ENCODE measurements at regions not wholly inside any gene's neighbourhood (a gene's known extent, or its start where the extent isn't known, plus 50 kb on each side); places are given as distances from the start of the nearest gene placed in this dataset.
"Not testable (repeated sequence)": the region's sequence is repeated elsewhere in the genome, so short reads cannot be mapped to it uniquely, and the experiment has no call there.

- DNase-seq = no peak
Measured at GRCh38 chr11:71331631-71332030, 79.3 kb upstream of the SHANK2 start.

DNA sequence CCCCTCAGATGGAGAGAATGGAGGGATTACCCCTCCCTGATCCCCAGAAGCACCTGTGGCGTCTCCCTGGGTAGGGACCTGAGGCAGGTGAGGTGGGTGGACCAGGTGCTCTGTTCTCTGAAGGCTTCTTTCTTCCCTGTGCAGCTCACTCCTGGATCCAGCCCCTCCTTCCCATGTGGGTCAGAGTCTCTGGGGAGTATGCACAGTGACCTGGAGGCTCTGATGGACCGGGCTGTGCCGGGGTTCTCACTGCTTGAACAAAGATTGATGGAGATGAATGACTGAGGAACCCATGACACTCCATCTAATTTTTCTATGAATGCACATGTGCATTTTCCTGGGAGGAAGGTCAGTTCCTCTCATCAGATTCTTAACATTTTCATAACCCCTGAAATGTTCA lies 78.6 kb upstream of the SHANK2 start:
- DNase-seq = no peak

DNA sequence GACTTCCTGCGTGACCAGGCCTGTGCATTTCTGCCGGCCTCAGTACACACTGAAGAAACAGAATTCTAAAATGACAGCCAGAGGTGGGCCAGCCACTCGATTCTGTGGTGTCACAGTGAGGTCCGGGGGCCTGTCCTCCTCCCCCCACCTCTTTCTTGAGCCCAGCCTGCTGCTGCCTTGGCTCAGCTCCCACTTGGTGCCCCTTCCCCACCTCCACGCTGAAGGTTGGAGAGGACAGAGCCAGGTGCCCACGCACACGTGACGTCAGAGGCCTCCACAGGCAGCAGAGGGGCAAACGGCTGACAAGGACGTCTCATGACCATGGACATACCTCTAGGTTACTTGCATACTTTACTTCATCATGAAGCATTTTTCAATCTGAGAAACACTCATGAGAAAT lies 78.0 kb upstream of the SHANK2 start:
- no peak for DNase-seq

DNA sequence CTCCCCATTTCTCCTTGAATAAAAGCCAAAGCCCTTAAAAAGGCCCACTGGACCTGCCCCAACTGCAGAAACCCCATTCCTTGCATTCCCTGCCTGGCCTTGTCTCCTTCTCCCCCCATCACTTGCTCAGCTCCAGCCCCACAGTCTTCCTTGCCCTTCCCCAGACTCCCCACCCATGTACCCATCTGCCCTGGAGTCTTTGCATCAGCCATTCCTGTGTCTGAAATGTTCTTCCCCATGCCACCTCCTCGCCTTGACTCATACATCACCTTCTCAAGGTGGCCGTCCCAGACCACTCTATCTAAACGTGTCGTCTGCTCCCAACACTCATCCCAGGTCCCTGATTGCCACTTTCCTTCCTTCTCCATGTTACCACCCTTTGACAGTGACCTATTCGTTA lies 77.4 kb upstream of the SHANK2 start:
- no peak for DNase-seq

DNA sequence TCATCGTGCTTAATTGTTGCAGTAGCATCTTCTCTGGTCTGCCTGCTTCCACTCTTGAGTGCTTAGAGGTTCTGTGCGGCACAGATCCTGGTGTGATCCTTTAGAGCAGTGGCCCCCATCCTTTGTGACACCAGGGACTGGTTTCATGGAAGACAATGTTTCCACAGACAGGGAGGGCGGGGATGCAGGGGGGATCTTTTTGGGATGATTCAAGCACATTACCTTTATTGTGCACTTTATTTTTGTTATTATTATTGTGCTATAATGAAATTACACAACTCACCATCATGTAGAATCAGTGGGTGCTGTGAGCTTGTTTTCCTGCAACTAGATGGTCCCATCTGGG lies 76.8 kb upstream of the SHANK2 start:
- DNase-seq = no peak

DNA sequence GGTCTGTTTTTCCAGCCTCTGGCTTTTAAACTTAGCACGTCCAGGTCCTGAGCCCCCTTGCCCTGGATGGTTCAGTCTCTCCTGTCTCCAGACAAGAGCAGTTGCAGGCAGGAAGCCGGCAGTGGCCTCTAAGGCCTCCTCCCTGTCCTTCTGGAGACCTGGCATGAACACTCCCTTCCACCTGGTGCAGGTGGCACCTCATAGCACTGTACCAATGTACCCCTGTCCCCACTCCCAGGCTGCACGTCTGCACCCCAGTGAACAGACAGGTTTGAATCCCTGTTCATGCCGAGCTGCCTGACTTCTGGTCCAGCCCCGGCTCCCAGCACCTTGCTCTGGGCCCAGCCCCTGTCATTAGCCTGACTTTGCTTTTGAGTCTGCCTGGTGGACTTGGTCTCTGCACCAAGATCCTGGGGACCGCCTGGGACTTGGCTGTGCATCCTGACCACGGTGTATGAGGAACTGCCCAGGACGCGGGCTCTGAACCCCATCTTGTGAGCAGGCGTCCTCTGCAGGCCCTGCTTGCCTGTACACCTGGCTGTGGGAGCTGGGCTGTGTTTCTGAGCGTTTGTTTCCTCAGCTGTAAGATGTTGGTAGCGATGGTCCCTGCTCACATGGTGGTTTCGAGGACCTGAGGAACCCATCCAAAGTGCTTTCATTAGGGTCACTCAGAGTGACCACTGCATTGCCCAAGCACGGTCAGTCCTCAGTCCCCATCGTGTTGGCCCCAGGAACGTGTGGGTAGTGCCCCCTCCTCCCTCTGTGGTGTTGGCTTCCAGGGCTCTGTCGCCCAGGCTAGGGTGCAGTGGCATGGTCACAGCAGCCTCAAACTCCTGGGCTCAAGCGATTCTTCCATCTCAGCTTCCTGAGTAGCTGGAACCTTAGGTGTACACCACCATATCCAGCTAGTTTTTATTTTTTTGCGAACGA lies 75.0 kb upstream of the SHANK2 start:
- no peak for DNase-seq

DNA sequence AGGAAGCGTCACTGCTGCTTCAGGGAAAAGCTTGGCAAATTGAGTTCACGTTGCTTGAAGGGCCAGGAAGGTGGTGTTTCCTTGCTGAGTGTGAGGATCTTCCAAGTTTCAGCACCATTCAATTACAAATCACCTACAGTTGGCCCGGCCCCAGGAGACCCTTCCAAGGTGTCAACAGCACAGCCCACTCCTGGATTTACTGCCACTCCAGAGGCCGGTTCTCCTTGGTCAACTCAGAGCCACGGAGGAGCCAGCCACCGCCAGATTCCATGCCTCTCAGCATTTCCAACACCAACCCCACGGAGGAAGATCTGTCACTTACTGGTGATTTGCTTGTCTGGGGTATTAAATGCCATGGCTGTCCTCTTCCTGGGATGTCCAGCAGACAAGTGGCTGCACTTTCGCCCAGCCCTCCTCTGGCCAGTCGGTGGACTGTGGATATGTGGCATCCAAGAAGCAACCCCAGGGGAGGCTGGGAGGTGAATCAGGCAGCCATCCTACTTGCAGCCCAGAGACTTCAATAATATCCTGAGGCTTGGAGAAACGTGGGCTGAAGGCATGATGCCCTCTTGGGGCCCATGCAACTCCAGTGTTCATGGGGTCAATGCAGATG lies 74.1 kb upstream of the SHANK2 start:
- DNase-seq = no peak

GRCh38 chr11:71325418-71326327 lies 73.3 kb upstream of the SHANK2 start:
- DNase-seq = no peak

DNA sequence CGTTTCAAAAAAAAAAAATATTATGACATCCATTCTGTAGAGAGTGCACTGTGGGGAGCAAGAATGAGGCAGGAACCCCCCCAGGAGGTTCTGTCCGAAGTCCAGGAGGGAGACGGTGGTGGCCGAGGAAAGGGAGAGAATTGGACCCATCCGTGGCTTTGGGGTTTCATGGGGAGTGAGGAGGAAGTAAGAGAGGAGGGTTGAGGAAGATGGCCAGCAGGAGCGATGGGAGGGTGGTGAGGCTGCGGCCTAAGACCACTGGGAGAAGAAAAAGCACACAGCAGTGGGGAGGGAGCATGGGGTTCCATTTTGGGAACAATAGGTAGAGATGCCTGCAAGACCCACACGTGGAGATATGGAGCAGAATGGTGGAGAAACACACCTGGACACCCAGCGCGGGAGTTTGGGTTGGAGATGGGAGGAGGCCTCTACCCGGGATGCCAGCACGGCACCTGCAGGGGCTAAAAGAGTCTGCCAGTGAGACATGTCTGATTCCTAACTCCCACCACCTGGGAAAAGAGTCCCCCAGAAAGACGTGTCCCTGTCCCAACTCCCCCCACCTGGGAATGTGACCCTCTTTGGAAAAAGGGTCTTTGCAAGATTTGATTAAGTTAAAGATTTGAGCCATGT lies 72.5 kb upstream of the SHANK2 start:
- no peak for DNase-seq

- DNase-seq = no peak
Measured at GRCh38 chr11:71323876-71324526, 71.6 kb upstream of the SHANK2 start.

DNA sequence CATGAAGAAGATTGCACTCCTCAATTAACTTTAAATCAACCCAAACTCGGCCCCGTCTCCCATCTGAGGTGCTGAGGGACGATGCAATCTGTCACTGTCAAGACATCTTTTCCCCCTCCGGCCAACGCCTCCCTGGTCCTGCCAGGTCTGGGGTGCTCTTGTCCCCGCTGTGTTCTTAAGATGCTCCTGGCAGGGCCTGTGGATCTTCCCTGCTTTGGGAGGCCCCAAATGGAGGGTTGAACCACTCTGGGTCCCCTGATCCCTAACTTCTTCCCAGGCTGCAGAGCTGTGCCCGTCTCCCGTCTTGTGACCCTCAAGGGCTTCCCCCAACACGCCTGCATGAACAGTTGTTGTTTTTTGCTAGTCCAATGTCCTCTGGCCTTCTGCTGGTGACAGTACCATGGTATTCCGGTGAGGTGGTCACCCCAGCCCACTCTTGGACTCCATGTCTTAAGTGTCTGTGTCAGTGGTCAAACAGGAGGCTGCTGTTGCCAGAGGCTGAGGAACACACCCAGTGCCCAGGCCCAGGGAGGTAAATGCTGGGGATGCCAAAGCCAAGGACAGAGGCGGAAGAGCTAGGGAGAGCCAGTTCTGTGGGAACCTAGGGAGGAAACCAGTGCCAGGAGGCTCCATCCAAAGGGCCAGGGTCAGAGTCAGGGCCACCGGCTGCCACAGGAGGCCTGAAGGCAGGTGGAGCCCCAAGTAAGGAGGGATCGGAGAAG lies 70.6 kb upstream of the SHANK2 start:
- DNase-seq = no peak

GRCh38 chr11:71322192-71322735 lies 69.9 kb upstream of the SHANK2 start:
- DNase-seq = no peak

DNA sequence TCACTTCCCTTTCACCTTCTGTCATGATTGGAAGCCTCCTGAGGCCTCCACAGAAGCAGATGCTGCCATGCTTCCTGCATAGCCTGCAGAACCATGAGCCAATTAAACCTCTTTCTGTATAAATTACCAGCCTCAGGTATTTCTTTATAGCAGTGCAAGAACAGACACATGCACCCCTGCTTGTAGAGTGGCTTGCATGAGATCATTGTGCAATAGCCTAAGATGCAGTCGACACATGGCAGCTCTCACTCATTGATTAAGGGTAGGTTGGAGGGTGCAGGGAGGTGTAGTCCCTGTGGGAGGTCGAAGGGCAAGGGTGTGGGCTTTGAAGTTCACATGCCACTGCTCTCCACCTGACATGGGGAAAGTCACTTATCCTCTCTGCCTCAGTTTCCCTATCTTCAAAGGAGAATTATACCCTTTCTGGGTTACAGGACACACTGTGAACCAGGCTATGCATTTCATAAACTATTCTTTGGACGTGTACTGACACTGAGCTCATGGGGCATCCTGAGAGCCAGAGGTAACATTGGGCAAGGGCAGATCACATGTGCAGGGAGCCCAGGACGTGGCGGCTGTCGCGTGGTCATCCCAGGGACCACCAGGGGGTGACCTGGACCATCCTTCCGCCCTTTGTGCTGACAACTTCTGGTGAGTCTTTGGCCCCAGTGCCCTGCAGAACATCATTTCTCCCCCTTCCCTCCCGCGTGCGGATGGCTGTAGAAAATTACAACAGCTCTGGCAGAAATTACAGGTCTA lies 69.2 kb upstream of the SHANK2 start:
- no peak for DNase-seq

DNA sequence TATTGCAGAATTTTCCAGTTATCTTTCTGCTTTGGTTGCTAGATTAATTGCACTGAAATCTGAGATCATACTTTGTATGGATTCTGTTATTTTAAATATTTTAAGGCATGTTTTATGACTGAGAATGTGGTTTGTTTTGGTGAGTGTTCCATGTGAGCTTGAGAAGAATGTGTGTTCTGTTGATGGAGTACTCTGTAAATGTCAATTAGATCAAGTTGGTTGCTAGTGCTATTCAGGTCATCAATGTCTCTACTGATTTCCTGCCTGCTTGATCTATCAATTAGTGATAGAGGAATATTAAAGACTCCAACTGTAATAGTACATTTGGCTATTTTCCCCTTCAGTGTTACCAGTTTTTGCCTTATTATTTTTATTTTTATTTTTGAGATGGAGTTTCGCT lies 64.3 kb upstream of the SHANK2 start:
- no peak for DNase-seq

- DNase-seq = not testable (repeated sequence)
Measured at GRCh38 chr11:71312616-71313015, 60.2 kb upstream of the SHANK2 start.

DNA sequence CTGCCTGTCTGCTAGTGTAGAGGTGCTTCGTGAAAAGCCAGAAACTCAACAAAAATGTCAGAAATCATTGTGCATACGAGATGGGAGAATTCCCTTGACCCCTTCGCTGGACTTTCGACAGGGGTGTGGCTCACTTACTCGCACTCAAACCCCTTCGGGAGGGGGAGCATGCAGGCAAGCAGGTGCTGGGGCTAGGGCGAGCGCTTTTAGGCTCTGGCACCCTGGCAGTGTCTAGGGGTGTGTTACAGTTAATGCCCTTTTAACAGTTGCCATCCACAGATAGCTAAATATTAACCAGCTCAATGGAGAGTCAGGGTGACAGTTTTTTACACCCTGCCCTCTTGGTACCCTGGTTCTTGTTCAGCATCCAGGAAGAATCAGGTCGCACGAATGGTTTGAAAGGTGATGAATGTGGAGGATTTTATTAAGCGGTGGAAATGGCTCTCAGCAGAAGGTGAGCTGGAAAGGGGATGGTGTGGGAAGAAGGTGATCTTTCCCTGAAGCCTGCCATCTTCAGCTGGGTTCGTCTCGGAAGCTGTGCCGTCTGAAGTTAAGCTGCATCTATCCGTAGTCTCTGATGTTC lies 59.6 kb upstream of the SHANK2 start:
- no peak for DNase-seq

- no peak for DNase-seq
Measured at GRCh38 chr11:71311176-71311925, 59.0 kb upstream of the SHANK2 start.

DNA sequence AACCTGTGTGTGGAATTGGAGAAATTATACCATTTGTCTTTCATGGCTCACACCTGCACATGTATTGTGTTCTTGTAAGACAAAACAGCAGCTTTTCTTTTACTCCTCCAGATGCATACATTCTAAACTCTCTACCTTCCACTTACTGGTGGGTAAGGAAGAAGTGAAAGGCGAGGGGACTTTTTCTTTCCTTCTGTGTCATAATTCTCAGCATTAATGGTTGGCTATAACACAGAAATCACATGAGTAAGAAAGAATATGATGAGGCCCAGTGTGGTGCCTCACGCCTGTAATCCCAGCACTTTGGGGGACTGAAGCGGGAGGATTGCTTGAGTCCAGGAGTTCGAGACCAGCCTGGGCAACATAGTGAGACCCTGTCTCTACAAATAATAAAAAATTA lies 57.8 kb upstream of the SHANK2 start:
- DNase-seq = no peak

DNA sequence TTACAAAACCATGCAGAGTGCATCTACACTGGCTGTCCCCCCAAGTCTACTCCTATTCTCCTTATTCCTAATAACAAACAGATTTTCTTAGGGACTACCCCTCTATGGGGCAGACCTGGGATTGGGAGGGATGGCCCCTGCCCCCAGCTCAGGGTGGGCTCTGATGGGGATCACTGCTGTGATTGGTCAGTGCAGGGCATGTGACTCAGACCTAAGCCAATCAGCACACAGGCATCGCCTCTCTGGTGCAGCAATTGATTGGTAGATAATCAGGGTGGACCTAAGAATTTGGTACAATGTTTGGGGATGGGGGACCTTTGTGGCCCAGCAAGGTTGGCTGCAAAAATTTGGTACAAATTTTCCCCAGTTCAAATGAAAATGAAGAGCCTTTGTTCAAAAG lies 57.2 kb upstream of the SHANK2 start:
- no peak for DNase-seq

DNA sequence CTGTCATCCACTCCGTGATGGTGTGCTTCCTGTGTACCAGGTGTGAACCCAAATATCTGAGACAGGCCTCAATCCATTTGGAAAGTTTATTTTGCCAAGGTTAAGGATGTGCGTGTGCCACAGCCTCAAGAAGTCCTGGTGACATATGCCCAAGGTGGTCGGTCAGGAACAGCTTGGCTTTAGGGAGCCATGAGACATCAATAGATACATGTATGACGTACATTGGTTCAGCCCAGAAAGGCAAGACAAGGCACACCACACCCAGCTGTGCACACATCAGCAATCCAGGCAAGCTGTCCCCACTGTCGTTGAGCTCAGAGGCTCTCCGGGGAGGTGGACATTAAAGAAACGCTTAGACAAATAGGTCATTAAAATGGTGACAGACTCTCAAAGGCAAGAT lies 56.8 kb upstream of the SHANK2 start:
- DNase-seq = no peak

Data from NCI-H146 (cell line).